NCI-H1436 (cell line): ENCODE measurements at regions not wholly inside any gene's neighbourhood (a gene's known extent, or its start where the extent isn't known, plus 50 kb on each side); places are given as distances from the start of the nearest gene placed in this dataset.

ENCODE experiments used
- DNase-seq: peaks from one replicate; lab custom pipeline; 2025; lab: John Stamatoyannopoulos, UW

DNA sequence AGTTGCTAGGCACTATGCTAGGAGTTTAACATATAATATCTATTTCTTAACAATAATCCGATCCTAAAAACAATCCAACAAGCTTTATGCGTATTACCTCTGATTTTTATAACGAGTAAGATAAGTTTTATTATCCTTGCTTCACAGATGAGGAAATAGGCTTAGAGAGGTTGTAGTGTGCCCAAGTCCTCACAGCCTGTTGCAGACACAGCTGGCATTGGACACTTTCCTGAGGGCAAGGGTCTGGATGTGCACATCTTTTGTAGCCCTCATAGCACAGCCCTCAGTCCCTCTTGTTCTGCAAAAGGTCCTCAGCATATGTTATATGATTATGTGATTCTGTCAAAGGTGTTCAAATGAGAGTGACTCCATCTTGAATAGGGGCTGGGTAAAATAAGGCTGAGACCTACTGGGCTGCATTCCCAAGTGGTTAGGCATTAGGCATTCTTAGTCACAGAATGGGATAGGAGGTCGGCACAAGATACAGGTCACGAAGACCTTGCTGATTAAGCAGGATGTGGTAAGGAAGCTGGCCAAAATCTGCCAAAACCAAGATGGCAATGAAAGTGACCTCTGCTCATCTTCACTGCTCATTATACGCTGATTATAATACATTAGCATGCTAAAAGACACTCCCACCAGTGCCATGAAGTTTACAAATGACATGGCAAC lies 75.7 kb upstream of the F3 start:
- DNase-seq: no peak

DNA sequence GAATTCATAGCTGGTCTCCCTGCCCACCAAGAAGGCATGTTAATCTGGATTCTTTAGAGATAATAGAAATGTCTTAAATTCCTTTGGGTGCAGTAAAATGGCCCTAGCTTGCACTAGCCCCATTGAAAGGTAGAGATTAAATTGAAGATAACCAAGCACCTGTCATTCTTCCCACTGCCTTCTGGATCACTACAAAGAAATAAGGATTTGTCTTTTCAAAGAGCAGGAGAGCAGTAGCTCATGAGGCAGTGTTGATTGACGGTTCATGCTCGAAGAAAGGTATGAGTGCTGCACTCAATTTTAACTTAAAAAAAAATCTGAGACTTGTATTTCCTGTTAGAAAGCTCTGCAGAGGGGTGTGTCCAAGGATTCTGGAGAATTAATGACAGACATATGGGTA lies 74.9 kb upstream of the F3 start:
- DNase-seq: no peak

DNA sequence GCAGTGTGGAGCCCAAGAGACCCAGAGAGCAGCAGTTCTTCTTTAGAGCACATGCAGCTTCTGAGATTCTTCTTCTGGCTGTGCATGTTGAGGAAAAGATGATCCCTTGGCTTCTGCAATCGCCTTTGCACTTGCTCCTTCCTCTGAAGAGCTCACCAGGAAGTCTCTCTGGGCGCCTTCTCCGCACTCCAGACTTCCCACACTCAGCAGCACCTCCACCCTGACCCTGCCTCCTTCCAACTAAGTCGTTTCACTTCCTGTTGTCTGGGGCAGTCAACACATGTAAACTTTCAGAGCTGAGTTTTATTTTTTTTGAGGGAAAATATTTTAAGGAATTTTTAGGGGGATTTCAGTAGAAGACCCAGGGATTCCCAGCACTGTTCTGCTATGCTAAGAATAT lies 73.4 kb upstream of the F3 start:
- DNase-seq: no peak

DNA sequence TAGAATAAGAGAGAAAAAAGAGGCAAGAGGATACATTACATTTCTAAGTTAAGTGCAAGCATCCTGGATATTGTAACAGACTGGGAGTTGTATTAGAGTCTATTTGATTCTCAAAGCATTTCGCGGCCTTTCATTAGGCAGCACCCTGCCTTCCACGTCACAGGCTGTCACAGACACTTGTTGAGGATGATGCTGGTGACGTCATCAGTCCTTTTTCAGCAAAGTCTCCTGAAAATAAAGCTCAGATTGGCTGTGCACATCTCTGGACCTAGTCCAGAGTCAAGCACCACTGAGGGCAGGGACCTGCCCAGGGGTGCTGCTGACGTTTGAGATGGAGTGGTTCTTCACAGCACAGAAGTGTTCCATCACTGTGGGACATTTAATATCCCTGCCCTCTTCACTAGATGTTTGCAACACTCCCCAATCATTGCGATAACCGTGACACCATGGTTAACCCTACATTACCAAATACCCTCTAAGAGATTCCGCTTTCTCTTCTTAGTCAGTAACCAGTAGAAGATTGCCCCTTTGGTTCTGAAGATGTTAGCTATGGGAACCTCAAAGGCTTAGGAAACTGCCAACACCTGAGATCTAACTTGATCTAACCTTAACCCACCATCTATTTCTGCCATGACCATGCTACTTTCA lies 72.7 kb upstream of the F3 start:
- DNase-seq: no peak

DNA sequence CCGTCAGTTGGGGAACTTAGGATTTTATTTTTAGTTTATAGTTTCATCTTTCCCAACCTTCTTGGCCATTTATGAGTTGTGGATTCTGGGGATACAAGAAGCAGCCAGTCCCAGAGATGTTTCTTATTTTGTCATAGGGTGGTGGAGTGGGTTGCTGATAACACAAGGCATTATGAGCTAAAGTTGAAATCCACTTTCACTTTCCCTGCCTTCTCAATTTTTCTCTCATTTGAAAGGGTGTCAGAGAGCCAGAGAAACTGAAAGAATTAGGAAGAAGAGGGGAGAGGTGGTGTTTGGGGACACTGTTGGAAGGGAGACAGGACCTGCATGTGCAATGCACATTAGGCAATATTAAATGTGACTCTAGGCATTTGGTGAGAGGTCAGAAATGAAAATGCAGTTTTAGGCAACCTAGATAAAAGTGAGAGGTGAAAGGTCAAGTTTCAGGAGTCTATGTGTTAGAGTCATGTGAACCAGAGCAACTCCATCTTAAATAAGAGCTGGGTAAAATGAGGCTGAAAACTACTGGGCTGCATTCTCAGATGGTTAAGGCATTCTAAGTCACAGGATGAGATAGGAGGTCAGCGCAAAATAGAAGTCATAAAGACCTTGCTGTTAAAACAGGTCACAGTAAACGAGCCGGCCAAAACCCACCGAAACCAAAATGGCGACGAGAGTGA lies 71.1 kb upstream of the F3 start:
- no peak for DNase-seq

DNA sequence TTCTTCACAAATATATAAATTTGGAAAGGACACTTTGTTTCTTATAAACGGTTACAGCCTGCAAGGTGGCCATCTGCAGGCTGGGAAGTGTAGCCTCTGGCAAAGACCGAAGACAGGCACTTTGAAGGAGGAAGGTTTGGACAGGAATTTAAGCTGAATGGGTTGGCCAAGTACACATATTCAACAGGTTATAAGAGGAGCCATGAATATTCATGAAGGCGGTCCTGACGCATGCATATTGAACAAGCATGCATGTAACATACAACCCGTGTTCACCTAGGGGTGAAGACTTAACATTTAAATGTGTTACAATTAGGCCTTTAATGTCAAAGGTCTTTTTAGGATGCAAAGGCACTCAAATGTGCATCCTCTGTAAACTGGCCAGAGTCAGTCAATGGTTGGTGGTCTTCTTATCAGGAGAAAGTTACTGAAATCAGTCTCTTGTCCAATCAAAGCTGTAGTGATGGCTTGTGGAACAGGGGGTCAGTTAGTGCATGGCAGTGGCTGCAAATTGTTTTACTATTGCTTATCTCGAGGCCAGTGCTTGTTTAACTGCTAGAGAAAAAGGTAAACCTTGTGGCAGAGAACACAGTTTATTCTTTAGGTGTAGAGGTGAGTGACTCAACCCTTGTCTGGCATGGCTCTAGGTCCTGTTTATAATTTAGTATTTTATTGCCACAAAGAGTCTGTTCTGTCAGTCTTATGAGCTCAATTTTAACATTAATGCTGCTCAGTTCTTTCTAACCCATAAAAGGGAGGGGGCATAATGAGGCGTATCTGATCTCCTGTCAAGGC lies 70.3 kb upstream of the F3 start:
- no peak for DNase-seq

DNA sequence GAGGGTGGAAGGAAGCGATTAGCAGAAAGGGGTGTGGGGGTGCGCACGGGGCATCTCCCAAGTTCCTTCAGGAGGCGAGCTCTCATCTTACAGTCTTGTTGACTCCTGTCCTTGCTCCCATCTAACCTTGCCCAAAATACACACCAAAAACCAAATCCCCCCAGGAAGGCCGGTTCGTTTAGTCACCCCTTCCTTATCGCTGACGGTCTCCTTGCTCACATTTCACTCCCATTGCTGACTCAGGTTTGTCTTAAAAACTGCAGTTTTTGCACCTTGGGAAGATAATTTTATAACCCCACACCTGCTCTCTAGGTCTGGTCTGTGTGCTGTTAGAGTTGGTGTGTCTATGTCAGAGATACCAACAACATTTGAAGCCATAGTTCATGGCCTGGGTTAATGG lies 68.1 kb upstream of the F3 start:
- no peak for DNase-seq

DNA sequence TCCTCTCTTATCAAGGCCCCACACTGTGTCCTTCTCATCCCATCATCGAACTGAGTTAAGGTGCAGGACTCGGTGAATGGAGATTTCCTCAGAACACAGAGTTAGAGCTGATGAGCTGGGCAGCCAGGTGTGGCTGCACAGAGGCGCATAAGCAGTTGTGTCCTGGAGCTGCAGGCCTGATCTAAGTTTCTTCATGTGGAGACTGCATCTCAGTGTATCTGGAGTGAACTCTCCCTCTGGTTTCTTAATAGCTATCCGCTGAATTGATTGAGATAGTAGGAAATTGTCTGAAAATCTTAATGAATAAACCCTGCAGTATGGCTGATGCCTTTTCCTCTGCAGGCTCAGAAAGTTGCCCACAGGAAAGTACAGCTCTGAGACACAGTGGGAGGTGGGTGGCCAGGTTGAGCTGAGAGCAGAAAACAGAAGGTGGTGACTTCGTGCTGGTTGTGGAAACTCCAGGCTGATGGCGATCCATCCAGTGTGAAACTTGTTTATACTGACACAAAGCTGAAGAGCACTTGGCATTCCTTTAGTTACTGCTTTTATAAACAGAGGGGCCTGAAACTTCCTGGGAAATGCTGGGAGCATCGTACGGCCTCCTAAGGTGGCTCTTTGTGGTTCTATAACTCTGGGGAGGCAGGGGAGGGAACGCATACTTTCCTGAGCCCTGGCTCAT lies 67.4 kb upstream of the F3 start:
- DNase-seq: no peak

DNA sequence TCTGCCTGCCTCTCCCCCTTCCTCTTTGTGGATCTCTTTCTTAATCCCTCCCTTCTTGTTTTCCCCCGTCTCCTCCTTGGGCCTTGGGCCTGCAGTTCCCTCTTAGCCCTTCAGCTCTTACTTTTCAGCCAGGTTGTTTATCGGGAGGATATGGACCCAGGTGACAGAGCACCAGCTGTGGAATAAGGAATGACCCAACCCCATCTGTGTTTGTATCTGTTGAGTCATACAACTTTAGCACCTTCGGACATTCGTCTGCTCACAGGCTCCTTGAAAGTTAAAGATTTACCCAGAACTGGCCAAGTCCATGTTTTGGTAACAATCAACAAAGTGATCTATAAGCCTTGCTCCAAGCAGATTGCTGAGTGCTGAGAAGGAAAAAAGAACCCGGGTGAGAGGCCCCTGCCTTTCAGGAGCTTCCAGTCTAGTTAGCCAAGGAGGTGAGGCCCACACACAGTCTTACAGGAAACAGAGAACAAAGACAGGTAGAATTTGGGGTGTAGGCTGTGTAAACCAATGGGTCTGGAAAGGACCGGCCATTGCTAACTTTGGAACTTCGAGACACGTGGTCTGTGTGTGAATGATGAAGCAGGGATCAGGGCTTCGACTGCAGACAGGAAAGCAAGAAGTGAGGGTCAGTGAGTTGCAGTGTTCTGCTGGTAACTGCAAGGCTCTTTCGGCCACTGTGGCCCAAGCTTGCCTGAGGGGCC lies 66.7 kb upstream of the F3 start:
- no peak for DNase-seq

DNA sequence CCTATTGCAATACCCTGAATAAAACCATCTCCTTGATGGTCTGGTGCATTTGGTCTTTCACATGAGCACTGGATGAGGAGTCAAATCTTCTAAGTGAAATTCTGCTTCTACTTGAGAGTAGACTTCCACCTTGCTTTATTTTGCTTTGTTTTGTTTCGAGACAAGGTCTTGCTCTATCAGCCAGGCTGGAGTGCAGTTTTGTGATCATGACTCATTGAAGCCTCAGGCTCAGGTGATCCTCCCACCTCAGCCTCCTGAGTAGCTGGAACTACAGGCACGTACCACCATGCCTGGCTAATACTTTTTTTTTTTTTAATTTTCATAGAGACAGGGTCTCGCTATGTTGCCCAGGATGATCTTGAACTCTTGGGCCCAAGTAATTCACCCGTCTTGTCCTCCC lies 65.8 kb upstream of the F3 start:
- DNase-seq: no peak

DNA sequence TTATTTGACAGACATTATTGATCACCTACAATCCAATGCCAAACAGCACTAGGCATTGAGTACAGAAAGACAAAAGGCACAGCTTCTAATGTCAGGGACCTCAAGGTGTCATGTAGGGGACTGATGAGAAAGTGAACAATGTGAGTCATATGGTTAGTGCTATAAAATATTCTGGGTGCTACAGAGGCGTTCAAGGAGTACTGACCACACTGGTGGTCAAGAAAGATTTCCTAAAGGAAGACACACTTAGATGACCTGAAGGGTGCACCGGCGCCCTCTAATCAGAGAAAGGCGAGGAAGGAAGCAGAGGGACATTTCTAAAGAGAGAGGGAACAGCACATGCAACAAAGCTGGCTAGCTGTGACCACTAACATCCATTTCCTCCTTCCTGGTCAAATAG lies 64.9 kb upstream of the F3 start:
- no peak for DNase-seq

DNA sequence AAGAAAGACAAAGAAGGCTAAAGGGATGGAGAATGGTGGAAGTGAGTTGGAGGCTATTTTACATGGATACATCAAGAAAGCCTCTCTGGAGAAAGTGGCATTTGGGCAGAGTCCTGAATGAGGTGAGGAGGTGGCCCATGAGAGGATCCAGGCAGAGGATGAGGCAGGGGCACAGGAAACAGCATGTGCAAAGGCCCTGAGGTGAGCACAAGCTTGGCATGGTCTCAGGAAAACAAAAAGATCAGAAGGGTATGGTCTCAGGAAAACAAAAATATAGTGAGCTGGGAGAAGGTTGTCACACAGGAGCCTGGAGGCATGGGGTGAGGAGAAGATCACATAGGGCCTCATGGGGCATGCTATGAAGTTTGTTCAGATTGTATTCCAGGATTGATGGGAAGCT lies 62.1 kb upstream of the F3 start:
- no peak for DNase-seq

DNA sequence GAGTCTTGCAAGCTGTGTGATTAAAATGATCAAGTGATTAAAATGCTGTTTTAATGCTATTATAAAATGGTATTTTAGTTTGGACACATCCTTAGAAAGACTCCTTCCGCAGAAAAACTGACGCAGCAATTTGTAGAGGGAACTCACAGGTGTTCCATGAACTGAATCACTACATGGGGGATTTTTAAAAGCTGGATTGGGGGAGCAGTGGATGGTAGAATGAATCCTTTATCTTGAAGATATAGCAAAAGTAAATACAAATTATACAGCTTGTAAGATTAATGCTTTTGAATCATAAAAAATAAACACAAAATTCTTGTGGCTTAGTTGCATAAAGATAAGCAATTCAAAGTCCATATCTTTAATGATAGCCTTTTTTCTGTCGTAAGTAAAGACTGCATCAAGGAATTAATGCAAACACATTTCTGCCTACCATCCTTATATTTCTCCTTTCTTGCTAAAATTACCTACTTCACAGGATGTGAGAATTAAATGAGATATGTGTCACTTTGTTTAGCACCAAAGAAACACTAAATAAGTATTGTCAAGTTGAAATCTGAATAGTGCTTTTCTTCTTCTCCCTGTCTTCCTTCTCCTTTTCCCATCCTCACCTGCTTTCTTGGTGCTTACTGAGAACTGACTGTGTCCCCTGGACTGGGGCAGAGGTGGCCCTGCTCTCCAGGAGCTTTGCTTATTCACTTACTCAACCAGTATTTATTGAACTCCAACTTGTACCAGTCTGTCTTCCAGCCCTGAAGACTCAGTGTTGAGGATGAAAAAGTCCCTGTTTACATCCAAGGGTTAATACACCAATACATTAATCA lies 61.5 kb upstream of the F3 start:
- DNase-seq: no peak

DNA sequence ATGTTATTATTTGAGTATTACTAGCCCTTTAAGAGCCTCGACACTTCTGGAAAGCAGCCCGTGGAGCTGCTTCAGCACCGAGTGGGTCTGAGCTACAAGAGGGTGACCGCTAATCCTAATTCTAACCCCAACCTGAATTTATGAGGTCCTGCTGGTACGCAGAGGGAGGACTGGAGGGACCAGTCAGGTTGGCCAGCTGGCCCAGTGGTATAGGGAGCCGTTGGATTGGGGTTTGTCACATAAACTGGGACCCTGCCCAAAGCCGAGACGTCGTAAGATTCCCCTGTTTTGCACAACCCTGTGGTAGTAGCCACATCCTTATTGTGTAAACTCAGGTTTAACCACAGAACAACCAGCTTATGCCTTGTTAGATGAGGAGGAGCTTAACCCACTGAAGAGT lies 60.8 kb upstream of the F3 start:
- no peak for DNase-seq

DNA sequence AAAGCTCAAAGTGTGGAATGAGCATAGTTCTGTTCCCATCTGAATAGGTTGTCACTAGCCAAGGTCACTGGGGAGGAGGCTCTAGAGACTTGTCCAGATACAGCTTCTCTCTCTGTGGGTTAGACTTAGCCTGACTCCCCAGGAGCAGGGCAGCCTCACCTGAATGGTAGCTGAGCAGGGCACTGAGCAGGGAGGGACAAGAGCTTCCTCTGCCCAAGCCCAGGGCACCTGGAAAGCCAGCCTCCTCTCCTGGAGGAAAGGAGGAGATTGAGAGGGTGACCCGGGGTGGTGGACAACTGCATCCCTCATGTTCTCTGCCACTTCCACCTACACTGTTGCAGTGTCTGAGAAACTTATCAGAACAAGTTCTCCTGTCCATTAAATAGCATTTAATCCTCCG lies 59.0 kb upstream of the F3 start:
- DNase-seq: no peak

DNA sequence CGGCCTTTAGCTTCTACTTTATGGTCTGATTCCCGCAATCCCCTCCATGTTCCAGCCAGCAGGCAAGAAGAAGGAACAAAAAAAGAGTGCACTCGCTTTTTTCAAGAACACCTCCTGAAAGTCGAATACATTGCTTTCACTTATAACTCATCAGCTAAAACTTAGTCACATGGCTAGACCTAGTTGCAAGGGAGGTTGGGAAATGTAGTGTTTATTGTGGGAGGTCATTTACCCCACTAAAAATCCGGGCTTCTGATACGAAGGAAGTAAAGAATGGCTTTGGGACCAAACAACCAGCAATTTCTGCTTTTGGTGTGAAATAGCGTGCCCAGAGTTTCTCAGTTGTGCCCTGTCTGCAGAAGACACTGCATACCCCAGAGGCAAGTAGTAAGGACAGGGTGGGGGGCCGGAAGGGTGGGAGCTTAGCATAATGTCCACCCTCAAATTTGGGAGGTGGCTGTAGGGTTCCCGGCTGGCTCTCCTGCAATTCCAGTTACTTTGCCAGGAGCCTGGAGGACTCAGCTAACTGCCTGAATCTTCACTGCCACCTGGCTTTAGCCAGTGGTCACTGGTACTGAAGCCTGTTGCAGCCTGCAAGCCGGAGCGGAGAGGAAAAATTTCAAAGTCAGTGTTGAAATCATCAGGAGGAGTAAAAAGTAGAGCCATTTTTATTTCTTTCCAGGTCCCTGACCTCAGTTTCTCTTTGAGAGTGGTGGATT lies 57.7 kb upstream of the F3 start:
- no peak for DNase-seq

DNA sequence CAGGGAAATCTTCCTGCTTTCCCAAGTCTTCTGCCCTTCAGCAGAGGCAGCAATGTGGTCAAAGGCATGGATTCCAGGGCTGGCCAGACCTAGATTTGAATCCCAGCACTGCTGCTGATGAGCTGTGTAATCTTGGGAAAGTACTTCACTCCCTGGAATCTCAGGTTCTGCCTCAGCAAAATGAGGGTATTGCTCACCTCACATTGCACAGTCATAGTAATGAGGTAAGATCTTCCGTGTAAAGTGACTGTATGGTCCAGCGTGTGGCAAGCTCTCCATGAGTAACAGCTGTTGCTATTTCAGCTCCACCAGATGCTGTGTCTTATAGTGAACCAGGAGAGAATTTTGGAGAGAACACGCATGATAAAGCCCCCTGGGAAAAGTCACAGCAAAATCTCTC lies 56.1 kb upstream of the F3 start:
- no peak for DNase-seq

DNA sequence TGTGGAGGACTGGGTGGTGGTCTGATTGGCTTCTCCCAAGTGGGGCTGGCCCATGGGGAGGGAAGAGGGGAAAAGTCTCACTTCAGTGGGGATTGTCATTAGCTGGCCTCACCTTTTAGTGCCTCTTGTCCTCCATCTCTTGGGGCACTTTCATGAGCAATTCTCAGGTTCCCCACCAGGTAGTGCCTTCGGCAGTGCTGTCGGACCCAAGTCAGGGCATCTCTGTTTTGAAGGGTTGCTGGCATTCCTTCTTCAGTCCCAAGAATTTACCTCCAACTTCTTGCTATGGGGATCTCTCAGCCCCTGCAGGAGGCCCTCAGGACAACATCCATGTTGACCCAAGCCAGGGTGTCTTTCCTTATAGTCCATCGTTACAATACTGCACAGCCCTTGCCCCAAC lies 54.7 kb upstream of the F3 start:
- no peak for DNase-seq

DNA sequence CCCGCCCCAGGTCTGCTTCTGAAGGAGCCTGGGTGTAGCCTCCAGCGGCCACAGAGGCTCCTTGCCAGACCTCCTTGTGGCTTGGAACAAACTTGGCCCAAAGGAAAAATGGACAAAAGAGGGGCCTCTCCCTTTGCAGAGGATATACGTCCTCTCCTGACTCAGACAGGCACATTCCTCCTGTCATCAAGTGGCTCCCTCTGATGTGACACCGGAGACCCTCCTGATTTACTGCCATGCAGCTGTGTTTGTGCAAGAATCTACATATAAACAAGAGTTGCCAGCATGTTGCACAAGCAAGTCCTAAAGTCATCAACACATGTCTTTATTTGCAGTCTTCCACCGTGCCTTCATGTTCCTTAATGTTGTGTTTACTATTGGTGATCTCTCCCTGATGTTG lies 54.1 kb upstream of the F3 start:
- no peak for DNase-seq

DNA sequence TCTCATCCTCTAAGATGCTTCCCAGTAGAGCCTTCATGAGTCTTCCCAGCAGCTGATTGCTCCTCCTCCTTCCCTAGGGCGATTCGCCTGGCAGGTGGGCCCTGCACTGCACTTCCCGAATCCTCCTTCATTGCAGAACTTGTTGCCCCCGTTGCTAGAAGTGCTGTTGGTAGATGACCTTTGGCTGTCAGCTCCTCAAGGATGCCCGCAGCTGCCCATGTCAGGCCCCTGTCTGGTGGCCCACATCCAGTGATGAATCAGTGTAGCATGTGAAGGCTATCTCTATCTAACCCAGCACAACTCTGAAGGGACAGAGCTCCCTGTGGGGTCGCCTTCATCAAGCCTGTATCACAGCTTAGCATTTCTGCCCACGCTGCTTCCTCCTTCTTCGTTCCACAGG lies 52.1 kb upstream of the F3 start:
- no peak for DNase-seq
